ENCODE measurements at regions not wholly inside any gene's neighbourhood (a gene's known extent, or its start where the extent isn't known, plus 50 kb on each side); places are given as distances from the start of the nearest gene placed in this dataset.

DNA sequence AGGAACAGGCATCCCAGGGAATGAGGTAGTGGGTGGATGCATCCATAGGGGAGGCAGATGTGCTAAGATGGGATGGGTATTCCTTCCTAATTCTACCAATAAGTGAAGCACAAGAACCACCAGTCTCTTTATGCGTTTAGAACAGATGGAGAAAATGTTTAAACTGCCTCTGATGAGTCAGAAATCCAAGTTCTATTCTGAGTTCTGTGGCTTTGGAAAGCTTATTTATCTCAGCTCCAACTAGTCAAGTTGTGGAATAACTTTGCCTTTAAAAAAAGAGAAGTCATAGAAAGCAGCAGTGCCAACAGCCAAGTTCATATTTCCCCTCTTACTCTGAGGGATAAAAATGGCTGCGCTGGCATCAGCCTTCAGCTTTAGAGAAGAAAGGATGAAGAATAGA is 761.7 kb downstream of the IGSF11 start:
- WGBS, 4 donors: 80 to 94% (median 89%) methylated on average over 2 of the region's 2 CpGs
- TF ChIP-seq POLR2A (IDR thresholded peaks at IDR 0.05): no peak
- TF ChIP-seq, protein P1, sequence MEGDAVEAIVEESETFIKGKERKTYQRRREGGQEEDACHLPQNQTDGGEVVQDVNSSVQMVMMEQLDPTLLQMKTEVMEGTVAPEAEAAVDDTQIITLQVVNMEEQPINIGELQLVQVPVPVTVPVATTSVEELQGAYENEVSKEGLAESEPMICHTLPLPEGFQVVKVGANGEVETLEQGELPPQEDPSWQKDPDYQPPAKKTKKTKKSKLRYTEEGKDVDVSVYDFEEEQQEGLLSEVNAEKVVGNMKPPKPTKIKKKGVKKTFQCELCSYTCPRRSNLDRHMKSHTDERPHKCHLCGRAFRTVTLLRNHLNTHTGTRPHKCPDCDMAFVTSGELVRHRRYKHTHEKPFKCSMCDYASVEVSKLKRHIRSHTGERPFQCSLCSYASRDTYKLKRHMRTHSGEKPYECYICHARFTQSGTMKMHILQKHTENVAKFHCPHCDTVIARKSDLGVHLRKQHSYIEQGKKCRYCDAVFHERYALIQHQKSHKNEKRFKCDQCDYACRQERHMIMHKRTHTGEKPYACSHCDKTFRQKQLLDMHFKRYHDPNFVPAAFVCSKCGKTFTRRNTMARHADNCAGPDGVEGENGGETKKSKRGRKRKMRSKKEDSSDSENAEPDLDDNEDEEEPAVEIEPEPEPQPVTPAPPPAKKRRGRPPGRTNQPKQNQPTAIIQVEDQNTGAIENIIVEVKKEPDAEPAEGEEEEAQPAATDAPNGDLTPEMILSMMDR (IDR thresholded peaks at IDR 0.05): no peak
- H3K4me3 ChIP-seq: no peak overlapping the region
- H3K4me1 ChIP-seq (replicated peaks in 1 of 2): no peaks in the 10 kb centered on the region
- H3K9me3 ChIP-seq (replicated peaks in 1 of 3): no peaks in the 10 kb centered on the region
- H3K36me3 ChIP-seq (replicated peaks in 1 of 2): no peaks in the 10 kb centered on the region
- no peak for DNase-seq
- H3K27me3 ChIP-seq: no peaks in the 10 kb centered on the region
- intact Hi-C loops (cut with DNase I): no loop called here
- no peak overlapping the region for H3K27ac ChIP-seq

DNA sequence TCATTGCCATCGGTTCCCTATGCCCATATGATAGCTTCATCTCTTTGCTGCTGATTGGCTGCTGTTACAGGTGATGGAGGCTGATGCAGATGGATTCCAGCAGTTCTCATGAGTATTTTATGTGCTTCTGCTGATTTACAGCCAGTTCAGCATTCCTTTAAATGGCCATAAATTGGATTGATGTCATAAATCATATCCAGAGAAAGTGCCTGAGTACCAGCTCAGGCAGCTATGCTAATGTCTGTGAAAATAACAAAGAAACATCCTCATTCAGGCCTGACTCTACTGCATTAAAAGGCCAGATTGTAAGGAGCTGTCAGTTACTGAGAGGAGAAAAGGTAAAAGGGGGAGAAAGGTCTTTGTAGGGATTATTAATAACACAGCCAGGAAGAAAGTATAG is 756.8 kb downstream of the IGSF11 start:
- H3K27me3 ChIP-seq: no peaks in the 10 kb centered on the region
- 83 to 91% (median 88%) methylated on average over 1 of the region's 1 CpG for WGBS, 4 donors
- intact Hi-C loops (cut with DNase I): no loop called here
- TF ChIP-seq, protein P1 (IDR thresholded peaks at IDR 0.05): no peak
- TF ChIP-seq POLR2A (IDR thresholded peaks at IDR 0.05): no peak
- DNase-seq: no peak
- no peaks in the 10 kb centered on the region for H3K36me3 ChIP-seq (replicated peaks in 1 of 2)
- no peak overlapping the region for H3K27ac ChIP-seq
- H3K4me3 ChIP-seq: no peak overlapping the region
- H3K9me3 ChIP-seq (replicated peaks in 1 of 3): no peaks in the 10 kb centered on the region
- no peaks in the 10 kb centered on the region for H3K4me1 ChIP-seq (replicated peaks in 1 of 2)

- intact Hi-C loops (cut with DNase I): no loop called here
- Histone ChIP-seq H3K4me3 (no peak overlapping the region), H3K9me3 (replicated peaks in 1 of 3) (peaks cover 0 to 10% (median 0%) of the 10 kb centered on the region in 3 donors), H3K27me3 (no peaks in the 10 kb centered on the region), H3K27ac (no peak overlapping the region), H3K36me3 (replicated peaks in 1 of 2) (no peaks in the 10 kb centered on the region), H3K4me1 (replicated peaks in 1 of 2) (no peaks in the 10 kb centered on the region)
- TF ChIP-seq, protein P1 (IDR thresholded peaks at IDR 0.05): no peak
- TF ChIP-seq POLR2A (IDR thresholded peaks at IDR 0.05): no peak
- WGBS, 4 donors: 72 to 86% (median 80%) methylated on average over 1 of the region's 1 CpG
- no peak for DNase-seq
Observed at GRCh38 chr3:118292841-118293240, 741.8 kb downstream of the IGSF11 start.

DNA sequence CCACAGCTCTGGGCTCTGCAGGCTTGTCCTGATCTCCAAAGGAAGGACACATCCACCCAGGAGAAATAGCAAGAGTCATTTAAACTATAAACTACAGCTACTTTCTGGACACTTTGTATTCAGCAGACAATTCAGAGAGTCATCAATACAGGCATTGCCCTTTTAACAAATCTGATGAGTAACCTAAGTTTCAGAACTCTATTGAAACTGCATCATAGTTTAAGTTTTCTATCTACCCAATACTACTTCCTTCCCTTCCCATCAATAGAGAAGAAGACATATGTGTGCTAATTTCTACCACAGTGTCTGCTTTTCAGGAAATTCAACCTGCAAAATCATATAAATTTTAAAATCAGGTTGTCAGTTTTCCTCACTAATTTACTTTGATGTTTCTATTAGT is 736.5 kb downstream of the IGSF11 start:
- H3K4me3 ChIP-seq: no peak overlapping the region
- TF ChIP-seq POLR2A (IDR thresholded peaks at IDR 0.05): no peak
- TF ChIP-seq, protein P1 (IDR thresholded peaks at IDR 0.05): no peak
- H3K27ac ChIP-seq: no peak overlapping the region
- peaks cover 0 to 10% (median 0%) of the 10 kb centered on the region in 3 donors for H3K9me3 ChIP-seq (replicated peaks in 1 of 3)
- no peak for DNase-seq
- no peaks in the 10 kb centered on the region for H3K4me1 ChIP-seq (replicated peaks in 1 of 2)
- no peaks in the 10 kb centered on the region for H3K36me3 ChIP-seq (replicated peaks in 1 of 2)
- intact Hi-C loops (cut with DNase I): no loop called here
- no peaks in the 10 kb centered on the region for H3K27me3 ChIP-seq

All from adrenal gland (tissue), 9 donors.